Mucosa of descending colon (tissue), 3 donors: ENCODE measurements at regions not wholly inside any gene's neighbourhood (a gene's known extent, or its start where the extent isn't known, plus 50 kb on each side); places are given as distances from the start of the nearest gene placed in this dataset.

ENCODE experiments used
- ATAC-seq: fragments of 200-7000 bp; cut with Tn5 transposase; one replicate; pipeline ENCODE4 v1.9.1; 2020; ENCODE audit warnings: mild to moderate bottlenecking, moderate library complexity
- DNase-seq, 3 donors: peaks; one replicate each; pipeline ENCODE4 v3.0.0-alpha.2; 2020
- H3K36me3 ChIP-seq: fragments of 200-600 bp; one replicate; pipeline ENCODE4 v1.8.0; 2021; ENCODE audit warnings: low read depth, mild to moderate bottlenecking
- H3K4me1 ChIP-seq: fragments of 200-600 bp; one replicate; pipeline ENCODE4 v1.8.0; 2021; ENCODE audit warnings: low read depth, mild to moderate bottlenecking
- H3K4me3 ChIP-seq: fragments of 200-600 bp; one replicate; pipeline ENCODE4 v1.8.0; 2021; ENCODE audit warnings: mild to moderate bottlenecking
- H3K9me3 ChIP-seq: fragments of 200-600 bp; one replicate; pipeline ENCODE4 v1.8.0; 2021; ENCODE audit warnings: mild to moderate bottlenecking
- intact Hi-C, 2 donors: fragments of 100-400 bp; cut with DNase I in 1 of 2; cut with micrococcal nuclease in 1 of 2; formaldehyde crosslinking; loops; one replicate each; pipeline versions ENCODE4 v1.11.0 to v1.11.1; 2022; cut with DNase I, micrococcal nuclease
- TF ChIP-seq, protein P1 (sequence below): fragments of 200-600 bp; IDR thresholded peaks from one replicate; pipeline ENCODE4 v1.8.0; 2022; ENCODE audit warnings: antibody characterized with exemption, mild to moderate bottlenecking
- donor health status: DM: no; HTN: no; CAD: no; lungs with moderate emphysema.
- donor health status: DM: no; HTN: no; CAD: no.
- donor health status: DM: no; HTN: yes; CAD: no.

- Histone ChIP-seq H3K4me1 (no peaks in the 10 kb centered on the region), H3K4me3 (no peak overlapping the region), H3K9me3 (no peaks in the 10 kb centered on the region), H3K36me3 (no peaks in the 10 kb centered on the region)
- TF ChIP-seq, protein P1, sequence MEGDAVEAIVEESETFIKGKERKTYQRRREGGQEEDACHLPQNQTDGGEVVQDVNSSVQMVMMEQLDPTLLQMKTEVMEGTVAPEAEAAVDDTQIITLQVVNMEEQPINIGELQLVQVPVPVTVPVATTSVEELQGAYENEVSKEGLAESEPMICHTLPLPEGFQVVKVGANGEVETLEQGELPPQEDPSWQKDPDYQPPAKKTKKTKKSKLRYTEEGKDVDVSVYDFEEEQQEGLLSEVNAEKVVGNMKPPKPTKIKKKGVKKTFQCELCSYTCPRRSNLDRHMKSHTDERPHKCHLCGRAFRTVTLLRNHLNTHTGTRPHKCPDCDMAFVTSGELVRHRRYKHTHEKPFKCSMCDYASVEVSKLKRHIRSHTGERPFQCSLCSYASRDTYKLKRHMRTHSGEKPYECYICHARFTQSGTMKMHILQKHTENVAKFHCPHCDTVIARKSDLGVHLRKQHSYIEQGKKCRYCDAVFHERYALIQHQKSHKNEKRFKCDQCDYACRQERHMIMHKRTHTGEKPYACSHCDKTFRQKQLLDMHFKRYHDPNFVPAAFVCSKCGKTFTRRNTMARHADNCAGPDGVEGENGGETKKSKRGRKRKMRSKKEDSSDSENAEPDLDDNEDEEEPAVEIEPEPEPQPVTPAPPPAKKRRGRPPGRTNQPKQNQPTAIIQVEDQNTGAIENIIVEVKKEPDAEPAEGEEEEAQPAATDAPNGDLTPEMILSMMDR = no peak
- intact Hi-C loops = no loop called here
- ATAC-seq (no peak), DNase-seq (no peak)
These were observed 165.0 kb upstream of the MTNR1B start for GRCh38 chr11:92804388-92804966.

DNA sequence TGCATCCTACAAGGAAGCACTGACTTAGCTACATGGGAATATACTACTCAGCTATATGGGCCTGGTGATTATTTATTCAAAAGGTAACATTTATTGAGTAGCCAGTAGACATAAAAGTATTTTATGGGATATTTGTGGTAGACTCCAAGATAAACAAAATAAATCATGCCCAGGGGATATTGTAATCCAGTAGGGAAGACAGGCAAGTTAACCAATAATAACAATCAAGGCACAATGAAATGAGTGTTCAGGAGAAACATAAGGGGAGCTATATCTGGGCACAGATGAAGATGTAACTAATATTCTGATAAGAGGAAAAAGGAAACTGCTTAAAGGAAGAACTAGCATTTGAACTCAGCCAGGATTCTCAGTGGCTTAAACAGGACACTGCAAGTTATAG, 161.4 kb upstream of the MTNR1B start:
- no peaks in the 10 kb centered on the region for H3K4me1 ChIP-seq
- no peaks in the 10 kb centered on the region for H3K36me3 ChIP-seq
- TF ChIP-seq, protein P1 = no peak
- no peaks in the 10 kb centered on the region for H3K9me3 ChIP-seq
- intact Hi-C loops = no loop called here
- ATAC-seq = no peak
- DNase-seq = no peak
- H3K4me3 ChIP-seq = no peak overlapping the region

GRCh38 chr11:92810423-92811064, 158.9 kb upstream of the MTNR1B start:
- TF ChIP-seq, protein P1 = no peak
- no peak for DNase-seq
- H3K4me1 ChIP-seq = no peaks in the 10 kb centered on the region

GRCh38 chr11:92811341-92811740, 158.1 kb upstream of the MTNR1B start:
- ATAC-seq (no peak), DNase-seq (no peak)
- H3K36me3 ChIP-seq = no peaks in the 10 kb centered on the region
- intact Hi-C loops = no loop called here
- H3K4me1 ChIP-seq = no peaks in the 10 kb centered on the region
- H3K9me3 ChIP-seq = no peaks in the 10 kb centered on the region
- TF ChIP-seq, protein P1 = no peak
- no peak overlapping the region for H3K4me3 ChIP-seq

More at GRCh38 chr11:92810423-92811064, 158.9 kb upstream of the MTNR1B start:
- Histone ChIP-seq H3K36me3 (no peaks in the 10 kb centered on the region), H3K9me3 (no peaks in the 10 kb centered on the region), H3K4me3 (no peak overlapping the region)
- ATAC-seq = no peak
- intact Hi-C loops = no loop called here

DNA sequence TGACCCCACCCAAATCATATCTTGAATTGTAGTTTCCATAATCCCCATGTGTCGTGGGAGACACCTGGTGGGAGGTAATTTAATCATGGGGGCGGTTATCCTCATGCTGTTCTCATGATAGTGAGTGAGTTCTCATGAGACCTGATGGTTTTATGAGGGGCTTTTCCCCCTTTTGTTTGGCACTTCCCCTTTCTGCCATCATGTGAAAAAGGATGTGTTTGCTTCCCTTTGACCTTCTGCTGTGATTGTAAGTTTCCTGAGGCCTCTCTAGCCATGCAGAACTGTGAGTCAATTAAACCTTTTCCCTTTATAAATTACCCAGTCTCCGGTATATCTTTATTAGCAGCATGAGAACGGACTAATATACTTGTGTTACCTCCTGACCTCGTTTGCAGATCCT, 156.6 kb upstream of the MTNR1B start:
- ATAC-seq (no peak), DNase-seq (no peak)
- Histone ChIP-seq H3K4me3 (no peak overlapping the region), H3K36me3 (no peaks in the 10 kb centered on the region), H3K9me3 (no peaks in the 10 kb centered on the region), H3K4me1 (no peaks in the 10 kb centered on the region)
- TF ChIP-seq, protein P1 = no peak
- intact Hi-C loops = no loop called here
